ENCODE measurements at regions not wholly inside any gene's neighbourhood (a gene's known extent, or its start where the extent isn't known, plus 50 kb on each side); places are given as distances from the start of the nearest gene placed in this dataset.

DNA sequence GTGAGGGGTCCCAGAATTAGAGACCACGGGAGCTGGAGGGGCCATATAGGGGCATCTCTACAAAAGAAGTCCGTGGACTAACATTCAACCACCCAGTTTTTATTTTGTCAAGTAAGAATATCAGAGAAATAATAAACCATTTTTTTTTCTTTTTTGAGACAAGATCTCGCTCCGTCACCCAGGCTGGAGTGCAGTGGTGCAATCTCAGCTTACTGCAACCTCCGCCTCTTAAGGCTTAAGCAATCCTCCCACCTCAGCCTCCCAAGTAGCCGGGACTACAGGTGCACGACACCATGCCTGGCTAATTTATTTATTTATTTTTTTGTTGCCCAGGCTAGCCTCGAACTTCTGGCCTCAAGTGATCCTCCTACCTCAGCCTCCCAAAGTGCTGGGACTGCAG lies 82.7 kb downstream of the ZFP36L2 start:
- TF ChIP-seq SIN3A (IDR thresholded peaks at IDR 0.05; ENCODE audit: borderline replicate concordance, insufficient read depth, low read depth, low read length) (no peak), CTCF (IDR thresholded peaks at IDR 0.05) (no peak), TCF7L2 (IDR thresholded peaks at IDR 0.05; ENCODE audit: low read depth, low read length) (no peak)

Data from Panc1 (cell line).